Gastroesophageal sphincter (tissue), 3 donors: ENCODE measurements at regions not wholly inside any gene's neighbourhood (a gene's known extent, or its start where the extent isn't known, plus 50 kb on each side); places are given as distances from the start of the nearest gene placed in this dataset.

ENCODE experiments used
- CTCF ChIP-seq, 4 experiments: fragments of 200-600 bp in 2 of 4; fragments of 450-650 bp in 2 of 4; sonication (generic) in 1 of 4; IDR thresholded peaks; one replicate each; pipeline ENCODE4 v1.5.1; 2017 to 2019; ENCODE audit warnings: antibody characterized with exemption in 4 of 4, mild to moderate bottlenecking in 2 of 4, moderate library complexity in 2 of 4
- POLR2A ChIP-seq, 2 donors: fragments of 450-650 bp; IDR thresholded peaks; one replicate each; pipeline ENCODE4 v1.6.1; 2017; ENCODE audit warnings: antibody characterized with exemption in 2 of 2, mild to moderate bottlenecking in 2 of 2, moderate library complexity in 1 of 2

DNA sequence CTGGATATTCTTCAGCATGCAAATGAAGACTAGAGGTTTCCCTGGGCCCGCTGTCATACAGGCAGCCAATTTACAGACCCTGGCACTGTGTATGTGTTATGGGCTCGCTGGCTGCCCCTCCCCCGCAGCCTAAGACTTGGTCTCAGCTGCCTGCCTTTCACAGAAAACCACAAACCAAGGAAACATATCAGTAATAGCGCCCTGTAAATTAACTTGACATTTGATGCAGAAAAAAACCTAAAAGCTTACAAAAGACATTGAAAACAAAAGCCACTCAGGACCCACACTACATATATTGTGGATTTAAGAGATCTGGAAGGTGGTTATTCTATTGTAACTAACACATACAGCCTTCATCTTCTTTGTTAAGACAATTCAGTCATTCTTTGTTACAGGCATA lies 287.0 kb upstream of the TMEM161B start:
- no peak for TF ChIP-seq POLR2A (IDR thresholded peaks at IDR 0.05)
- no peak for TF ChIP-seq CTCF (IDR thresholded peaks at IDR 0.05)
